Heart left ventricle (tissue), 13 donors: ENCODE measurements at regions not wholly inside any gene's neighbourhood (a gene's known extent, or its start where the extent isn't known, plus 50 kb on each side); places are given as distances from the start of the nearest gene placed in this dataset.

Experiments used
- CTCF ChIP-seq, 12 donors: fragments of 200-600 bp; sonication (generic) in 4 of 12; IDR thresholded peaks; one replicate each; pipeline versions ENCODE4 v1.5.0 to v1.8.0; 2018 to 2022; ENCODE audit warnings: antibody characterized with exemption in 12 of 12, mild to moderate bottlenecking in 5 of 12
- POLR2A ChIP-seq, 2 donors: fragments of 450-650 bp; IDR thresholded peaks; one replicate each; pipeline ENCODE4 v1.6.1; 2017; ENCODE audit warnings: antibody characterized with exemption in 2 of 2, mild to moderate bottlenecking in 2 of 2, moderate library complexity in 2 of 2
- donor health status: ischemic (EF 13 %, LVEDD 7.1; RV severe dilation, severe dysfunction).
- donor health status: DM: no; HTN: yes; CAD: no.
- donor health status: DM: no; HTN: no; CAD: no.
- donor health status: ischemic (EF 25% LVEDD 6.9; RV normal size, moderate dysfunction).
- donor health status: ischemic (EF 25% LVEDD 5.7; RV mildly dilated, moderate dysfunction).
- donor health status: ischemic (EF 35%, LVEDD 5.7; RV mildly dilated, moderate dysfunction).
- donor health status: nonischemic (EF 11% LVEDD 7.7; RV severe dilation, severe dysfunction).
- donor health status: DM: yes; HTN: yes; CAD: no.
- donor health status: PGD.
- donor health status: ischemic (EF 29% LVEDD 5.4; RV normal size, mild dysfunction).
- donor health status: nonischemic (EF 23%, LVEDD 6.1; RV moderate dilation, normal function).

- TF ChIP-seq CTCF (IDR thresholded peaks at IDR 0.05) (no peak), POLR2A (IDR thresholded peaks at IDR 0.05) (no peak)
Observed at GRCh38 chr10:4707221-4707620, 118.8 kb upstream of the AKR1E2 start.
